GM20000 (cell line): ENCODE measurements at regions not wholly inside any gene's neighbourhood (a gene's known extent, or its start where the extent isn't known, plus 50 kb on each side); places are given as distances from the start of the nearest gene placed in this dataset.
"Not testable (repeated sequence)": the region's sequence is repeated elsewhere in the genome, so short reads cannot be mapped to it uniquely, and the experiment has no call there.

Experiments
- DNase-seq: peaks from one replicate; pipeline ENCODE4 v3.0.0; 2012; ENCODE audit warnings: low spot score
- TF ChIP-seq, protein P1 (sequence below): IDR thresholded peaks from 2 replicates; pipeline ENCODE4 v1.5.1; 2012; ENCODE audit warnings: mild to moderate bottlenecking, control low read depth; ENCODE audit errors: extremely low read depth, missing control alignments

- TF ChIP-seq, protein P1, sequence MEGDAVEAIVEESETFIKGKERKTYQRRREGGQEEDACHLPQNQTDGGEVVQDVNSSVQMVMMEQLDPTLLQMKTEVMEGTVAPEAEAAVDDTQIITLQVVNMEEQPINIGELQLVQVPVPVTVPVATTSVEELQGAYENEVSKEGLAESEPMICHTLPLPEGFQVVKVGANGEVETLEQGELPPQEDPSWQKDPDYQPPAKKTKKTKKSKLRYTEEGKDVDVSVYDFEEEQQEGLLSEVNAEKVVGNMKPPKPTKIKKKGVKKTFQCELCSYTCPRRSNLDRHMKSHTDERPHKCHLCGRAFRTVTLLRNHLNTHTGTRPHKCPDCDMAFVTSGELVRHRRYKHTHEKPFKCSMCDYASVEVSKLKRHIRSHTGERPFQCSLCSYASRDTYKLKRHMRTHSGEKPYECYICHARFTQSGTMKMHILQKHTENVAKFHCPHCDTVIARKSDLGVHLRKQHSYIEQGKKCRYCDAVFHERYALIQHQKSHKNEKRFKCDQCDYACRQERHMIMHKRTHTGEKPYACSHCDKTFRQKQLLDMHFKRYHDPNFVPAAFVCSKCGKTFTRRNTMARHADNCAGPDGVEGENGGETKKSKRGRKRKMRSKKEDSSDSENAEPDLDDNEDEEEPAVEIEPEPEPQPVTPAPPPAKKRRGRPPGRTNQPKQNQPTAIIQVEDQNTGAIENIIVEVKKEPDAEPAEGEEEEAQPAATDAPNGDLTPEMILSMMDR = no peak
- DNase-seq = no peak
These were observed 202.6 kb upstream of the AVPR1A start for GRCh38 chr12:63353559-63353958.

GRCh38 chr12:63351370-63351769 lies 200.4 kb upstream of the AVPR1A start:
- TF ChIP-seq, protein P1 = no peak
- no peak for DNase-seq

- no peak for DNase-seq
- TF ChIP-seq, protein P1 = no peak
These were observed 197.6 kb upstream of the AVPR1A start for GRCh38 chr12:63348556-63348955.

- DNase-seq = not testable (repeated sequence)
These were observed 186.2 kb upstream of the AVPR1A start for GRCh38 chr12:63337158-63337557.

DNA sequence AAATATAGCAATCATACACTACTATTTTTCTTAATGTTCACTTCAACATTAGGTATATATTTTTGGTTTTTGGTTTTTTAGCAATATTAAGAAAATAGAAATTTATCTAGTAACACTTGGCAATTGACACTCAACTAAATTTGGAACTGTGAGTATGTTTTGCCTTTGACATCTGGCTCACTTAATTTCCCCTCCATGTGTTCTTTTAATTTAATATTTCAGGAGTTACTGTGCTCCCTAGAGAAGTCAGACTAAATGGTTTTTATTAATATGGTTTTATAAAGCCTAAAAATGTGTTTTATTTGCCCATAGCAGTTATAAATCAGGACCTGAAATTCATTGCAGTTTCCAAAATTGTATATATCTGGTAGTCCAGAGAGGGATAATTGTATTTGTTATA lies 175.3 kb upstream of the AVPR1A start:
- DNase-seq = no peak
- TF ChIP-seq, protein P1 = no peak

DNA sequence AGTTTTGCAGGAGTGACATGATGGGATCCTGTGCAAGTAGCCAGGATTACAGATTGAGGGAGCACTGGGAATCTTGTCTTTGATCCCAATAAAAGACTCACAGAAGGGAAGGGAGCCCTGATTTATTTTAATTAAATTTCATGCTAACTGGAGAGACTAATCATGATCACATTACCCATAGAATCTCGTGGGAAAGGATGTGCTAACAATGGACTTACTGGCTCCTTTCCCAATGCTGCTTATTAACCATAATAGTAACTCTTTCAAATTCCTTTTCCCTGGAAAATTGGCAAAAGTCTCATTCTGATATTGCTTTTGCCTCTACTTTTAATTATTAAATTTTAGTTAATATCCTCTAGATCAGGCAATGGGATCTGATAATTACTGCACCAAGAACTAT lies 174.8 kb upstream of the AVPR1A start:
- TF ChIP-seq, protein P1 = no peak
- no peak for DNase-seq

GRCh38 chr12:63323942-63324341 lies 172.9 kb upstream of the AVPR1A start:
- DNase-seq = no peak
- TF ChIP-seq, protein P1 = no peak

- TF ChIP-seq, protein P1 = no peak
- DNase-seq = no peak
These were observed 170.4 kb upstream of the AVPR1A start for GRCh38 chr12:63321373-63321772.
